Adrenal gland (tissue), 9 donors: ENCODE measurements at regions not wholly inside any gene's neighbourhood (a gene's known extent, or its start where the extent isn't known, plus 50 kb on each side); places are given as distances from the start of the nearest gene placed in this dataset.
"Not testable (repeated sequence)": the region's sequence is repeated elsewhere in the genome, so short reads cannot be mapped to it uniquely, and the experiment has no call there.

Source experiments
- DNase-seq, 7 donors: peaks; one replicate each; pipeline ENCODE4 v3.0.0-alpha.2; 2019 to 2020
- H3K27ac ChIP-seq, 5 donors: fragments of 200-600 bp; sonication (generic) in 4 of 5; 1 replicate in 3 of 5; 2 replicates in 2 of 5; pipeline versions ENCODE4 v1.5.1 to v1.8.0; 2016 to 2020; ENCODE audit warnings: mild to moderate bottlenecking in 1 of 5
- H3K27me3 ChIP-seq: fragments of 200-600 bp; 2 replicates; pipeline ENCODE4 v1.8.0; 2021
- H3K36me3 ChIP-seq, 2 donors: fragments of 200-600 bp; replicated peaks in 1 of 2; 1 replicate in 1 of 2; 2 replicates in 1 of 2; pipeline versions ENCODE4 v1.5.1 to v1.8.0; 2018 to 2022
- H3K4me1 ChIP-seq, 2 donors: fragments of 200-600 bp; replicated peaks in 1 of 2; 1 replicate in 1 of 2; 2 replicates in 1 of 2; pipeline versions ENCODE4 v1.5.1 to v1.8.0; 2018 to 2021
- H3K4me3 ChIP-seq, 4 donors: fragments of 200-600 bp; sonication (generic) in 3 of 4; one replicate each; pipeline ENCODE4 v1.5.1; 2016 to 2018
- H3K9me3 ChIP-seq, 3 donors: fragments of 200-600 bp; sonication (generic) in 1 of 3; replicated peaks in 1 of 3; 1 replicate in 2 of 3; 2 replicates in 1 of 3; pipeline versions ENCODE4 v1.5.1 to v1.8.0; 2016 to 2021
- CTCF ChIP-seq, 6 experiments: fragments of 450-650 bp in 4 of 6; fragments of 200-600 bp in 2 of 6; sonication (generic) in 1 of 6; IDR thresholded peaks; 1 replicate in 5 of 6; 2 replicates in 1 of 6; pipeline versions ENCODE4 v1.5.1 to v1.8.0; 2016 to 2021; ENCODE audit warnings: antibody characterized with exemption in 6 of 6, mild to moderate bottlenecking in 2 of 6, moderate library complexity in 1 of 6
- POLR2A ChIP-seq, 2 donors: fragments of 450-650 bp; IDR thresholded peaks; one replicate each; pipeline ENCODE4 v1.6.1; 2017; ENCODE audit warnings: antibody characterized with exemption in 2 of 2, mild to moderate bottlenecking in 2 of 2, moderate library complexity in 1 of 2
- WGBS, 4 donors: extraction: QIAGEN DNeasy Blood & Tissue Kit in 2 of 4; methylation state at CpG; one replicate each; pipeline versions ENCODE4 v1.1.5 to v1.1.7; 2013 to 2017; 5-methylcytosine and 5-hydroxymethylcytosine counted together
- intact Hi-C, 2 donors: fragments of 100-400 bp; cut with DNase I; formaldehyde crosslinking; loops; one replicate each; pipeline versions ENCODE4 v1.14.1 to v1.15.0; 2022 to 2023
- donor health status: healthy with polysubstance abuse.
- donor health status: Bipolar disorder and iron deficiency.
- donor health status: DM: yes; HTN: yes; CAD: no.
- donor health status: DM: no; HTN: no; CAD: no.
- donor health status: DM: no; HTN: no; CAD: no.

- Histone ChIP-seq H3K4me1 (no peaks in the 10 kb centered on the region), H3K4me3 (no peak overlapping the region), H3K27me3 (peaks cover 3% of the 10 kb centered on the region), H3K27ac (no peak overlapping the region), H3K36me3 (no peaks in the 10 kb centered on the region), H3K9me3 (no peaks in the 10 kb centered on the region)
- DNase-seq = no peak
- WGBS, 4 donors = 54 to 74% (median 66%) methylated on average over 3 of the region's 3 CpGs
- intact Hi-C loops = no loop called here
- TF ChIP-seq CTCF (IDR thresholded peaks at IDR 0.05) (no peak), POLR2A (IDR thresholded peaks at IDR 0.05) (no peak)
Measured at GRCh38 chr20:29443819-29444218, 1813.6 kb upstream of the DEFB115 start.

GRCh38 chr20:29445050-29445907 is 1812.2 kb upstream of the DEFB115 start:
- DNase-seq = peak in 6 of 7 donors; percentile 48 to 93 (median 69)
- H3K4me3 ChIP-seq = peak overlapping the region in 1 of 4 donors; percentile 19

GRCh38 chr20:29447517-29448484 is 1809.7 kb upstream of the DEFB115 start:
- H3K9me3 ChIP-seq, DNase-seq, H3K4me1 ChIP-seq, H3K36me3 ChIP-seq, H3K27ac ChIP-seq, H3K27me3 ChIP-seq, H3K4me3 ChIP-seq: not testable (repeated sequence)
- whole genome bisulfite sequencing, 4 donors = 44 to 69% (median 49%) methylated on average over 41 to 51 of the region's 52 CpGs
- intact Hi-C loops = loop anchor here in 1 of 2 donors (5.0 kb wide), 1 partner anchor 90 kb away; no protein-coding TSS in a partner anchor

More at GRCh38 chr20:29445050-29445907, 1812.2 kb upstream of the DEFB115 start:
- not testable (repeated sequence) for H3K27ac ChIP-seq, H3K4me1 ChIP-seq, H3K36me3 ChIP-seq, H3K9me3 ChIP-seq, H3K27me3 ChIP-seq
- WGBS, 4 donors = 22 to 57% (median 36%) methylated on average over 26 to 28 of the region's 28 CpGs
- intact Hi-C loops = loop anchor here in 1 of 2 donors (5.0 kb wide), 1 partner anchor 92 kb away; no protein-coding TSS in a partner anchor

GRCh38 chr20:29448806-29449470 is 1808.5 kb upstream of the DEFB115 start:
- TF ChIP-seq POLR2A (IDR thresholded peaks at IDR 0.05) = no peak
- TF ChIP-seq CTCF (IDR thresholded peaks at IDR 0.05) = no peak
- WGBS, 4 donors = 71 to 83% (median 81%) methylated on average over 14 to 23 of the region's 23 CpGs
- Histone ChIP-seq H3K4me1 (no peaks in the 10 kb centered on the region), H3K9me3 (no peaks in the 10 kb centered on the region), H3K27ac (no peak overlapping the region), H3K36me3 (no peaks in the 10 kb centered on the region), H3K27me3 (peaks cover 5% of the 10 kb centered on the region), H3K4me3 (no peak overlapping the region)
- intact Hi-C loops = loop anchor here in 1 of 2 donors (5.0 kb wide), 1 partner anchor 88 kb away; no protein-coding TSS in a partner anchor
- no peak for DNase-seq
